COLO829 (cell line): ENCODE measurements at regions not wholly inside any gene's neighbourhood (a gene's known extent, or its start where the extent isn't known, plus 50 kb on each side); places are given as distances from the start of the nearest gene placed in this dataset.
"Not testable (repeated sequence)": the region's sequence is repeated elsewhere in the genome, so short reads cannot be mapped to it uniquely, and the experiment has no call there.

Experiments
- DNase-seq: peaks from one replicate; pipeline ENCODE4 v3.0.0; 2012; ENCODE audit warnings: low spot score

DNA sequence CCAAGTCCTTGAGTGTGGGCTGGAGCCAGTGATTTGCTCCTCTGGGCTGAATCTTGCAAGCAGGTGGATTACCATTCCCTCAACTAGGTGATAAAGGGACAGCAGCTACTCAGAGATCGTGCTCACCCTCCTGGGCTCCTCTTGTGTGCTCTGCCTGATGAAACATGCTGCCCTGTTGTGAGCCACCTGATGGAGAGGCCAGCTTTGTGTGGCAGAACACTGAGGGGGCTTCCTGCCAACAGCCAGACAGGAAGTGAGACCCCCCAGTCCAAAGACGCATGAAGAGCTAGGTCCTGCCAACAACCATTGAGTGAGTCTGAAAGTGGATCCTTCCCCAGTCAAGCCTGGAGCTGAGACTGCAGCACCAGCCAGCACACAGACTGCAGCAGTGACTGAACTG, 106.4 kb upstream of the IRX2 start:
- no peak for DNase-seq

DNA sequence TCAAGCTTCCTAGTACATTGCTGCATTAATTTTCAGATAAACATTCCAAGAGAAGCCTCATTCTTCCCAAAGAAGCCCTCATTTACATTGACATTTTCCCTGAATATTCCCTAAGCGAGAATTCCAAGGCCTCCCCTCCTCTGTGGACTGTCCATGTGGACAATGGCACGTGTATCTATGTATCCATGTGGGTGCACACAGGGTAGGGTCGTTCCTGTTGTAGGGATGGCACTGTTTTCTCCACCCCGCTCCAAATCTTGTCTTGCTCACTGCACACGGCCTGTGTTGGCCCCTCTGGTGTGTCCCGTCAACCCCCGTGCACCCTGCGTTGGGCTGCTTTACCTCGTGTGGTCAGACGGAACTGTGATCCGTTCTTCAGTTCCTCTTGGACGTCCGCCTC, 104.7 kb upstream of the IRX2 start:
- no peak for DNase-seq

DNA sequence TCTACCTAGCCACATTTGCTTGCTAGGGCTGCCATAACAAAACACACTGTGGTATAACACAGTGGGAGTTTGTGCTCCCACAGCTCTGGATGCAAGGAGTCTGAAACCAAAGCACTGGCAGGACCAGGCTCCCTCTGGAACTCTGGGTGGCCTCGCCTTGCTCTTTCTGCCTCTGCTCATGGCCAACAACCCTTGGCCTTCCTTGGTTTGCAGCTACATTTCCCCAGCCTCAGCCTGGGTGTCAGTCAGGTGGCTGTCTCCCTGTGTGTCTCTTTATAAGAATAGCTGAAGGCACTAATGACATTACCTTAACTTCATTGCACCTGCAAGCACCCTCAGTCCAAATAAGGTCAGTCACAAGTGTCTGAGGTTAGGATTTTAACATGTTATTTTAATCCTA, 101.0 kb upstream of the IRX2 start:
- DNase-seq = no peak

DNA sequence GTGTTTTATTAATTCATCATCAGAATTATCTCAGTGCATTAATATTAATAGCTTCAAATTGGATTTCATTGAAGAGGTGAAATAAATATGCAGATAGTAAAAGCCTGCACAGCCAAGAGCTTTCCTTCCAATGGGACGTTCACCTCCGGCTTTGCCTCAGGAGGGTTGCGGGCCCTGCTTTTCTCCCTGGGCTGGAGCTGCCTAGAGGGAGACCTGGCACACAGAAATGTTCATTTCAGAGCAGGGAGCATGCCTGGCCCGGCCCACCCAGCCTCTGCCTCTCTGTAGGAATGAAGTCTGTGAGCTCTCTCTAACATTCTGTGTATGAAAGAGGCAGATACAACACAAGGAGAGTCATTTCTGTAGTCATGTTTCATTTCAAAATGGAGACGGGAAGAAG, 100.4 kb upstream of the IRX2 start:
- DNase-seq = no peak

DNA sequence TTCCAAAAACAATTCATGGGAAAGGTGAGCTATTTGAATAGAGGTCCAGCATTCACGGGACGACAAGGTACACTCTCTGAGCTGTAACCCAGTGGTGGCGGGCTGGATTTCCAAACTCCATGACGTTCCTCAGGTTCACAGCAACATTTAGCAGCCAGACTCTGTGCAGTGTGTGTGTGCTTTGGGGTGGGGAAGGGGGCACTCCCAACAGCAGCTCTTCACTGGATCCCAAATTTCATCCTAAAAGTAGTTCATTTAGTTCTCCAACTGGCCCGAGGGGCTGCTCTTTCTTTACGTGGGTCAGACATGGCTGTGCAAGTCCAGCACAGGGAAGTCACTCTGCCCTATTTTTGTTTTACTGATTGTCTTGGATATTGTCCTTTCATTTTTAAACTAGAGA, 98.0 kb upstream of the IRX2 start:
- no peak for DNase-seq

DNA sequence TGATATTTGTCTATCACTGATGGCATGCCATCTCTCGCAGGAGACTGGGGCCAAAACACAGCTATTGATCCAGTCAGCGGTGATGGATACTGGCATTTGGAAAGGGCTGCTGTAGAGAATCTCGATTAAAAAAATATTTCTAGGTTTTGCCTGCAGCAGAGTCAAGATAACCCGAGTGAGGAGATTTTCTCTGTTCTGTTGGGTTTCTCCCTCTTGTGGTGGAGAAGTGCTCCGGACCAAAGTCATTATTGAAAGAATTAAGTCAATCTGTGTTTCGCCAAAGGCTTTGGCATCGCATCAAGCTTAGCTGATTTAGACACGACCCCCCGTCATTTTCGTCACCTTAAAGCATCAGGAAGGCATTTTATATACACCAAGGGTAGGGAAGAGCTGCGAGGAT, 97.1 kb upstream of the IRX2 start:
- DNase-seq = no peak

DNA sequence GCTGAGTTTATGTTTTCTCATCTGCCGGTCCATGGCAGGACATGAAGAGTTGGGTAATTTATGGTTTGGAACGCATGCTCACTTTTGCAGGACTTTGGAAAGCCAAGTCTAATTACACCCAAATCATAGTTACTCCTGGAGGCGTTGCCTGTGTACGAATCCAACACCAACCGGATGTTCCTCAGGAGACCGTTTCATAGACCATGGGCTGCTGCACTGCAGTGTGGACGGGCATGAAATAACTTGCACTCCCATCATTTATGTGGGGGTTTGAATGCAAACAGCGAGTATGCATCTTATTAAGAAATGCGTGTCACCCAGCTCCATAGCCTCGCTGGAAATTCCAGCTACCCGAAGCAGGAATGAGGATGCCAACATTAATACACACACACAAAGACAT, 96.1 kb upstream of the IRX2 start:
- no peak for DNase-seq

DNA sequence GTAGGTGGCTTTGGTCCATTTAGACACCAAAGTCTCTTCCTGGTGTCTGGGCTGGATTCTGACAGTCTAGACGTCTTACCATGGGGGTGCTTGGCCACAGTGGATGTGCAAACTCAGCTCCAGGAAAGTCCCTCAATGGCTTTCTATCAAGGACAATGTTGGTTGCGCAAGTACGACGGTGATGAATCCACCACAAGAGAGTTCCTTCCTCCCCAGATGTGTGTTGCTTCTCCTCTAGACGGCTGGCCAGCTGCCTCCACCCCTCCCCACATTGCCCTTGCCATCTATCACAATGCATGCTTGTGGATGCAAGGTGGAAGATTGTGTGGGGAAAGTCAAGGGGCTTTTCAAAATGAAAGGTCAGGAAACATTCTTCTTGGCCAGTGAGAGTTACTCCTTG, 89.7 kb upstream of the IRX2 start:
- no peak for DNase-seq

DNA sequence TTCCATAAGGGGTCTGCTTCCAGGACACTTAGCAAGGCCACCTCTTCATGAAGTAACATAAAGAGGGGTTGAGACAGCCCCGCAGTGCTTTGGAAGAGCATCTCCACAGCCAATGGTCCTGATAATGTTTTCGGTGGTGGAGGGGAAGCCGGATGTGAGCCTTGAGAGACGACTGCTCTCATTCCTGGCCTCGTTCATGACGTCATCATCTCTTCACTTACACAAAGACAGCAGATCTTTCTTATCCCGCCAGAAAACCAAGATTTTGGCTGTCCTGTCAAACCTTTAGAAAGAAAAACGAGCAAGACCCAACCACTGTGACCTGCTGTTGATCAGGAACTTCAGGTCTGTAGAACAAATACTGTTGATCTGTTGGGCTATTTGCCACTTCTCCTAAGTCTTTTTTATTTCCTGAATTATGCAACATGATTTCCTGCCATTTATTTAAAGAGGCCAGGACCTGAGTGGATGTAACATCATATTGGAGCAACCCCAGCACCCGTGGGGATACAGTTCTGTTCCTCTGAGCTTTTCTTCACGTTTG, 89.0 kb upstream of the IRX2 start:
- DNase-seq = no peak

DNA sequence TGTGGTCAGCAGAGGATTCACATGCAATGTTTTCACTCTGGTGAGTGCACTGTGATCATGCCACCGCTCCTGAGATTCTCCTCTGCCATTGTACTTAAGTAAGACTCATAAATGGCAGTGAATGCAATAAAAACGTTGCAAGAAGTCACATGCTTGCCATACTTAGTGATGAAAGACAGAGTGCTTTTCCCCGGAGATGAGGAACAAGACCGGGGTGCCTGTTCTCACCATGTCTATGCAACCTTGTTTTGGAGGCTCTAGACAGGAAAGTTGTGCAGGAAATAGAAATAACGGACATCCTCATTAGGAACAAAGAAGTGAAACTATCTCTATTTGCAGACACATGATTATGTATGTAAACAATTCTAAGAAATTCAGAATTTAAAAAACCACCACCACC, 84.7 kb upstream of the IRX2 start:
- DNase-seq = no peak

DNA sequence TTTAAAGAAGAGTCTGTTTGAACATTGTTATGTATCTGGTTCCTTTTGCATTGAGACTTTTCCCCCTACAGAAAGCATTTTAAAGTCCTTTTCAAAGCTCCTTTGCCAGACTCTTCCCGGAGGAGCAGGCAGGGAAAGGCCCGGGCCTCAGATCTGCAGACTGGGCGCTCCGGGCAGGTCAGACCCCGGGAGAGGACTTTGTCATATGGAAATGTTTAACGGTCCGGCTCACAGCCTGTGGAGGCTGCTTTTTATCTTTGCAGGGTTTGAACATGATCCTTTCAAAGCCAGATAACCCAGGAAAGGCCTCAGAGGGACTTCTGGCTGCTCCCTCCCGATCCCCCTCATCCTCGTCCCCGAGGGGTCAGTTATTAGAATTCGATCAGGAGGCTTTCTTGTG, 82.1 kb upstream of the IRX2 start:
- no peak for DNase-seq

DNA sequence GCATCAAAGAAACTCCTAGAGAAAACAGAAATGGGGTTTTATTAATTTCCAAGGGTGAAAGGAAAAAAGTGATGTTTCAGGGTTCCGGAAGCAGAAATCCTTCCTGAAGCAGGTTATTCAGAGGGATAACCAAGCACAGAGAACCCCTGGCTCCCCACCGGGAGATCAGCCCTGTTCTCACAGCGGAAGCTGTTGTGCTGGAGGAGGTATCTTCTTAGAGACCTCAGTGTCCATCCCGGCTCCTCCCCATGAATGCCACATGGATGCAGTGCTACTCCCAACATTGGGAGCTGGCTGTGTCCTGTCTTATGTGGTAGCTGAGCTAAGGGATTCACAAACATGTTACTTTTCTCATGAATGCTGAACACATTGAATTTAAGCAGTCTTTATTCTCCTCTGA, 80.9 kb upstream of the IRX2 start:
- DNase-seq = no peak

DNA sequence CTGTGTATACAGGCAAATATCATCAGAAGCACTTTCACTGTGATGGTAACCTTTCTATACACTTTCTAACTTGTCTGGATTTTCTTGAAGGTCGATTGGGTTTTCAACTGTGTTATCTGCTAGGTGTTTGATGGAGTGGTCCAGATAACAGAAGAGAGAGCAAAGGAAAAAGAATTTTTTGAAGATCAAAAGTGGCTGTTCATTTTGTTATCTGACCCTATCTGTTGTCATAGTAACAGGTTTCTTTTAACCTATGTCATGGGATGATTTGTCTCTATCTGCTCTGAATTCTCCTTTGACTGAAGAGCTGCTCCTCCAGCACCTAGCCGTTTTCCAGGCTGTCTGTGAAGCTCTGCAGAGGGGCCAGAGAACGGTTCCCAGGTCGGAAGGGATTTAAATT, 77.8 kb upstream of the IRX2 start:
- DNase-seq = no peak

DNA sequence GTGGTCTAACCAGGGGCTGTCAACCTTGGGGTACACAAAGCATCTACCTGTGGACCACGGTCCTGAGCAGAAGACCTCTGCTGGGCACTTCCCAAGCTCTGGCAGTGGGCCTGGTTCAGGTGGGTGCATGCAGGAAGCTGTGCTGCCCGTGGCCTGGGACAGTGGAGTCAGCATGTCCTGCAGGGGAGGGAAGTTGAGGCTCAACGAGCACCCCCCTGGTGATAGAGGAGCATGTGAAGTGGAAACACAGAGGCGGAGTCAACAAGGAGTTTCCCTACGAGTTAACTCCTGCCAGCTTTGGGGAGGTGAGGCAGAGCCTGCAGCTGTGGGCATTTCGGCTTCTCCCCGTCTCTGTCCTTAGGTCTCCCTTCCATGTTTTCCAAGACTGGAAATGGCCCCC, 67.5 kb upstream of the IRX2 start:
- no peak for DNase-seq

DNA sequence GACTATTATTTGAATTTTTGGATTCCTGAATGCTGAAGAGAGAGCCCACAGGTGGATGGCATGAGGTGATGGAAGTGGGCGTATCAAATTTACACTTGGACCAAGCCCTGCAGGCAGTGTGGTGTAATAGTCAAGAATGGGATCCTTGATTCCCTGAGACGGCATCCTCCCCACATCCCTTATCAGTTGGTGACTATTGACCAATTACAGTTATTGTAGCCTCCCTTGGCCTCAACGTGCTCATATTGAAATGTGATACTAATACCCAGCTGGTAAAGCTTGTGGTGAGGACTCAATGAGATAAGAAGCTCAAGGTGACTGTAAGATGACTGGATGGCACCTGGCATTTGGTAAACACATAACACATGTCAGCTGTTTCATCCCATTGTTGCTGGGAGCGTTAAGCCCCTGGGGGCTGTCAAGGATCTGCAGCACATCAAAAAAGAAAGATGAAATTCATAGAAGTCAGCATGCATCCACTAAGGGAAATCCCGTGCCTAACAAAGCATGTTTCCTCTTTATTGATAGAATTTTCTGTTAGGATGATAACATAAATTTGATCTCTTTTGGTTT, 65.6 kb upstream of the IRX2 start:
- DNase-seq = no peak

DNA sequence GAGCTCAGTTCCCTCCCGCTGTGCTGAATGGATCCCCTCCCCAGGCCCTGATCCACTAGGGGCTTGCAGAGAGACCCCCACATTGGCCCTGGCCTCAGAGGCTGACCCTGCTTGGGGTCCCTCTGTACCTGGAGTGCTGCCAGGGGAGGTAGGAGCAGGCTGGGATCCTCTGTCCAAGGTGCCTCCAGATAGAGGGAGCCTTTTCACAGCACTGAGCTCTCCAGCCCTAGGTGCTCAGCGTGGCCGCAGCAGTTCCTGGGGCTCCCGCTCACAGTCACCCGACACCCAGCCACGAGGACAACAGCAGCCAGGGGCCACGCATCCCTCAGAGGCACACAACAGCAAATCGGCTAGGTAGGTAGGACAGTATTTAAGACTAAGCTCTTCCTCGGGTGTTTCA, 62.2 kb upstream of the IRX2 start:
- no peak for DNase-seq

DNA sequence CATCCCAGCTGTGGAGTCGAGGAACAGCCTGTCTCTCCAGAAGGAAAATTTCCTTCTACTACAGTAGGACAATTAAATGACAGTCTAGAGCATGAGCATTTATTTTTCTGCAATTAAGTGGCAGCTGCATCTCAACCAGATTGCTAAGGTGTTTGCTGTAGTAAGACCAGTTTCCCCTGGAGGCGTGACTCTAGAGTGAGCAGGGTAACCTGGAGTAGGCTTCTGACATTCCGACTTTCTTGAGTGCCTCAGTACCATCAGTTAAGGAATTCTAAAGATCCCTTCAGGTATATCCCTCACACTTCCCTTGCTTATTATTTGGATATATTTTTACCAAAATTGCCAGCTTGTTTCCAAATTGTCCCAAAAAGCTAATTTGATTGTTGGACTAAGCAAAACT, 59.2 kb upstream of the IRX2 start:
- no peak for DNase-seq

DNA sequence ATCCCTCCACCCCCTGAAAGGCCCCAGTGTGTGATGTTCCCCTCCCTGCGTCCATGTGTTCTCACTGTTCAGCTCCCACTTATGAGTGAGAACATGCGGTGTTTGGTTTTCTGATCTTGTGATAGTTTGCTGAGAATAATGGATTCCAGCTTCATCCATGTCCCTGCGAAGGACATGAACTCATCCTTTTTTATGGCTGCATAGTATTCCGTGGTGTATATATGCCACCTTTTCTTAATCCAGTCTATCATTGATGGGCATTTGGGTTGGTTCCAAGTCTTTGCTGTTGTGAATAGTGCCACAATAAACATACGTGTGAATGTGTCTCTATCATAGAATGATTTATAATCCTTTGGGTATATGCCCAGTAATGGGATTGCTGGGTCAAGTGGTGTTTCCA, 55.8 kb upstream of the IRX2 start:
- DNase-seq = not testable (repeated sequence)

DNA sequence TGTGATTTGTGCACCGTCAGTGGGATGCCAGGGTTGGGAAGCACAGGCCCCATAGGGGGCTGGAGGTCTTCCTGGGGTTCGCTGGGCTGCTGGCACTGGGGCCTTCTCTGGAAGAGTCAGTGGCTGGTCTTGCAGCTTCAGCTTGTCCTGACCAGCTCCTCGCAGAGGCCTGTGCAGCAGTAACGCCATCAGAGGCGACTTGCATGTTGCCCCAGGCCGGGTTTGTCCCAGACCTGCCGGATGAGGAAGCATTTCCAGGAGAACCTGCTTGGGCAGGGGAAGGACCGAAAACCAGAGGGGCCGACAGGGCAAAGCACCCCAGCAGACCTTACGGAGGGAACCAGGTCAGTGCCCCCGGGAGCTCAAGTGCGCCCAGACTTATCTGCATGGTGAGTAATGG, 54.7 kb upstream of the IRX2 start:
- DNase-seq = no peak

DNA sequence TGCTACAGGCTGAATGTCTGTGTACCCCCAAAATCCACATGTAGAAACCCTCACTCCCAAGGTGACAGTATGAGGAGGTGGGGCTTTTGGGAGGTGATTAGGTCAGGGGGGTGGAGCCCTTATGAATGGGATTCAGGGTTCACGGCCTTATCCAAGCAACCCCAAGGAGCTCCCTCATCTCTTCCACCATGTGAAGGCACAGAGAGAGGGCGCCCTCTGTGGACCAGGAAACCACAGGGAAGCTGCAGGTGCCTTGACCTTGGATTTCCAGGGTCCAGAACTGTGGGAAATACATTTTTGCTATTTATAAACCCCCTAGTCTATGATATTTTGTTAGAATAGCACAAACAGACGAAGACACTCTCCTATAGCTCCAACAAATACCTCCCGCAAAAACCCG, 53.6 kb upstream of the IRX2 start:
- no peak for DNase-seq

DNA sequence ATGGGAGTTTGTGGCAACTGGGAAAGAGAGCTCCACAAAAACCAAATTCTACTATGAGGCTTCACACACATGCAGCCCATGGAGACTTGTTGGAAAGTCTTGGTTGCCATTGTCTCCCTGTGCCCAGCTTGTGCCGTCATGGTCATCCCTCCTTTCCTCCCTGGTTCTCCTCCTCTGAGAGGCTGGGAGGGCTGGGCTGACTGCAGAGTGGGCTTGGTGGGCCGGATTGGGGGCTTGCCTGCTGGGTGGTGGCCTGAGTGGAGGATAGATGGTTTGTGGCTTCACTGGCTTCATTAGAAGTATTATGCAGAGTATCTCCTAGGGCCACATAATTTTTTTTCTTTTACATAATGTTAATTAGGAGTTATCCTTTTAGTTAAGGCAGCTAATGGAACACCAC, 52.3 kb upstream of the IRX2 start:
- DNase-seq = no peak

DNA sequence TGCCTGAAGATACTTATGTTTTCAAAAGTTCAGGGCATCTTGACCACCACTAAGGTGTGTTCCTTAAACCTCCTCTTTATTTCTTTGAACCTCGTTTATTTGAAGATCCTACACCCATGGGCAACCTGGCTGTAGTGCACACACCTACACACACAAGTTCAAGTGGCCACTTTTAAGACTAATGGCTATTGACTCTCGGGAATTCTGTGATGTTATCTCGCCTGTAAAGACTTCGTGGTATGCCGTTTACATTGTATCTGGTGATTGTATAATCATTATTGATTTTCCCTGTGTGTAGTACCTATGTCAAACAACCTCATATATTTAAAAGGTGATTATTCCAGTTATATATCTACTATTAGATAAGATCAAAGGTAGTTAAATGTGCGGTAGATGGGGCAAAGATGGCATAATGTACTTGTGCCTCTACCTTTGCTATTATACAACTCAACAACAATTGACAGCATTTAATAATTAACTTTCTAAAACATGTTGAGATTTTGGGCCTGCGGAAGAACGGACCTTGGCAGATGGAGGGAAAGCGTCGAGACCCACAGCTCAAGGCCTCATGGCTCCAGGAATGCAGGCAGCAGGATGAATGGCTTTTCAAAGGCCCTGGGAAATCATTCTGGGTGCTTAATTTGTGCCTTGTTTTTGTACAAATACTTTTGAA, 51.4 kb upstream of the IRX2 start:
- DNase-seq = no peak

DNA sequence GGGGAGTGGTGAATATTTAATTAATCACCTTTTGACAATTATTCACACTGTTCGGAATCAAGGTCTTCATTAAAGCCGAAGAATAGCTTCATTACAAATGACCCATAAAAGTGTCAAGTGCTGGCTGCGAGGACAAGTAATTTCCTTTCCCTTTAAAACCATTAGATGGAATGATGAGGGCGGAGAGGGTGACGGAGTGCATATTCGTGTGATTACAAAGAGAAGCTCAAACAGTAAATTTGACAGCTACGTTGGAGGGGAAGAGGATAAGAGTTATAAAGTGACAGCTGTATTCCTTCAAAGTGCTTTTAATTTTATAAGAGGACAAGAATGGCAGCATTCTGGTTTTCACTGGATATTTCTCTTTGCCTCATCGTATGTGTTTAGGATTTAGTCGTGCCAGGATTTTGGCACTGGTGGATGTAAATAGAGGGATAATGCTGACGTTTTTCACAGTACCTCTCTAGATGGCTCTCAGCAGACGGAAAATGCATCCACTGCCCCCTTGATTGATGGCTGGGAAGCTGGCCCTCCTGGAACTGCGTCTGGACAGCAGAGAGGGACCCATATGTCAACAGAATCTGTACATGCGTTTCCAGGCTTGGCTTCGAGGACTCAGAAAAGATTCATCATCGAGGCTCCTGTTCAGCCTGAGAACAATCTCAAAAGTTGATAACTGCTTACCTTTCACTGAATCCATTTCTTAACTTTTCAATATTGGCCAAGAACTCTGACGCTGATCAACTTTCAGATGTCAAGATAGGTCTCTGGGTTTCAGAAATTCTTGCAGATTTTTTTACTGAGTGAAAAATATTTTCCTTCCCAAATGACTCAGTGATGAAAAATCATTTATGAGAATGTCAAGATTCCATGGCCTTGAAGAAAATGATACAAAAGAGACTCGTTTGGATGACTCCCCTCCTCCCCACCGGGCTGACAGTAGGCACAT, 50.4 kb upstream of the IRX2 start:
- DNase-seq = no peak
